Tibial nerve (tissue), 4 donors: ENCODE measurements at regions not wholly inside any gene's neighbourhood (a gene's known extent, or its start where the extent isn't known, plus 50 kb on each side); places are given as distances from the start of the nearest gene placed in this dataset. TPM values are rescaled to one million over a fixed set of nuclear protein-coding genes. Genes with fewer than 3 reads are reported as not detected.
"Not testable (repeated sequence)": the region's sequence is repeated elsewhere in the genome, so short reads cannot be mapped to it uniquely, and the experiment has no call there.

Source experiments
- DNase-seq, 2 donors: peaks; one replicate each; pipeline ENCODE4 v3.0.0-alpha.2; 2019; ENCODE audit warnings: low spot score in 2 of 2
- H3K27ac ChIP-seq, 4 donors: fragments of 200-600 bp; sonication (generic) in 3 of 4; one replicate each; pipeline ENCODE4 v1.5.1; 2017 to 2019; ENCODE audit warnings: mild to moderate bottlenecking in 1 of 4
- H3K27me3 ChIP-seq, 2 donors: fragments of 200-600 bp; sonication (generic) in 1 of 2; one replicate each; pipeline versions ENCODE4 v1.5.1 to v1.6.0; 2017 to 2019
- H3K36me3 ChIP-seq, 3 donors: fragments of 200-600 bp; sonication (generic); one replicate each; pipeline ENCODE4 v1.5.1; 2018 to 2019
- H3K4me1 ChIP-seq, 4 donors: fragments of 200-600 bp; sonication (generic) in 3 of 4; one replicate each; pipeline ENCODE4 v1.5.1; 2017 to 2019
- H3K4me3 ChIP-seq, 4 donors: fragments of 200-600 bp; sonication (generic) in 3 of 4; one replicate each; pipeline ENCODE4 v1.5.1; 2017 to 2019; ENCODE audit warnings: mild to moderate bottlenecking in 1 of 4, moderate library complexity in 1 of 4
- H3K9me3 ChIP-seq, 4 donors: fragments of 200-600 bp; sonication (generic) in 3 of 4; one replicate each; pipeline ENCODE4 v1.5.1; 2017 to 2019
- CTCF ChIP-seq, 5 experiments: fragments of 200-600 bp in 3 of 5; fragments of 450-650 bp in 2 of 5; sonication (generic) in 3 of 5; IDR thresholded peaks; one replicate each; pipeline ENCODE4 v1.5.1; 2016 to 2019; ENCODE audit warnings: antibody characterized with exemption in 5 of 5, mild to moderate bottlenecking in 3 of 5, moderate library complexity in 2 of 5
- EP300 ChIP-seq, 2 donors: sonication (generic); formaldehyde crosslinking; IDR thresholded peaks; one replicate each; pipeline ENCODE4 v1.6.1; 2017; ENCODE audit warnings: antibody characterized with exemption in 2 of 2, mild to moderate bottlenecking in 1 of 2
- POLR2A ChIP-seq, 2 donors: fragments of 450-650 bp; IDR thresholded peaks; one replicate each; pipeline ENCODE4 v1.6.1; 2017; ENCODE audit warnings: antibody characterized with exemption in 2 of 2, mild to moderate bottlenecking in 2 of 2, moderate library complexity in 2 of 2
- WGBS, 2 donors: methylation state at CpG; one replicate each; pipeline ENCODE4 v1.1.5; 2018; 5-methylcytosine and 5-hydroxymethylcytosine counted together
- small RNA-seq: library from RNA; depleted of rRNA; stranded (forward); fragments of <200 nt; gene quantifications from one replicate; pipeline ENCODE3, GENCODE V24; 2016

GRCh38 chr3:75610773-75611172 lies 53.4 kb upstream of the FRG2C start:
- no peak for DNase-seq
- H3K4me3 ChIP-seq = no peak overlapping the region
- no peak for TF ChIP-seq CTCF (IDR thresholded peaks at IDR 0.05)
- no peak for TF ChIP-seq EP300 (IDR thresholded peaks at IDR 0.05)
- TF ChIP-seq POLR2A (IDR thresholded peaks at IDR 0.05) = no peak
- H3K36me3 ChIP-seq = no peaks in the 10 kb centered on the region
- H3K4me1 ChIP-seq = no peaks in the 10 kb centered on the region
- no peaks in the 10 kb centered on the region for H3K9me3 ChIP-seq
- no peak overlapping the region for H3K27ac ChIP-seq
- H3K27me3 ChIP-seq = peaks cover 0 to 11% of the 10 kb centered on the region in 2 donors
- 81 to 86% methylated on average over 2 of the region's 2 CpGs for WGBS, 2 donors

GRCh38 chr3:75611724-75612460 lies 52.2 kb upstream of the FRG2C start:
- H3K27ac ChIP-seq, DNase-seq, H3K4me1 ChIP-seq, H3K36me3 ChIP-seq, H3K9me3 ChIP-seq, H3K4me3 ChIP-seq: not testable (repeated sequence)
- WGBS, 2 donors = 53 to 63% methylated on average over 19 to 21 of the region's 25 CpGs
- H3K27me3 ChIP-seq = peaks cover 0 to 11% of the 10 kb centered on the region in 2 donors

Small RNA genes lying in the stretch of these regions (small RNA-seq; reads per million reads assigned to genes)
- gene AC139453.1 (not detected), gene LSP1P2 (not detected), gene MIR4444-2 (not detected), gene RN7SL294P (not detected), gene SNRPCP10 (not detected)
